ENCODE measurements at regions not wholly inside any gene's neighbourhood (a gene's known extent, or its start where the extent isn't known, plus 50 kb on each side); places are given as distances from the start of the nearest gene placed in this dataset.
A peak's percentile ranks its signal among the peaks of the same experiment; 100 is the strongest.
"Not testable (repeated sequence)": the region's sequence is repeated elsewhere in the genome, so short reads cannot be mapped to it uniquely, and the experiment has no call there.

GRCh38 chr12:87678453-87678852 lies 350.7 kb downstream of the C12orf50 start:
- DNase-seq (ENCODE audit: low read depth): no peak

DNA sequence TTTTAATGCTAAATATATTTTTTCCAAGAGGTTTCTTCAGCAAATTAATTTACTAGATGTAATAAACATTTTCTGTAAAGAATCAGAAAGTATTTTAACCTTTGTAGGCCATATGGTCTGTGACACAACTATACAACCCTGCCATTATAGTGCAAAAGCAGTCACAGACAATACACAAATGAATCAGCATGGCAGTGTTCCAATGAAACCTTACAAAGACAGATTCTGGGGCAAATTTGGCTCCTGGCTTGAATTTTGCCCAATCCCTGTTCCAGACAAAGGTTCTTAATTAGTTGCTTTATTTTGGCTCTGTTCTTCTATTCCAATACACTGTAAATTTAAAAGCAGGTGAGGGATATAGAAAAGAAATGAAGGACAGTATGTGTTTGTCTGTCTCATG lies 352.5 kb downstream of the C12orf50 start:
- no peak for DNase-seq (ENCODE audit: low read depth)

- no peak for DNase-seq (ENCODE audit: low read depth)
Observed at GRCh38 chr12:87671757-87672156, 357.4 kb downstream of the C12orf50 start.

GRCh38 chr12:87670448-87670847 lies 358.8 kb downstream of the C12orf50 start:
- no peak for DNase-seq (ENCODE audit: low read depth)

- DNase-seq (ENCODE audit: low read depth): no peak
Observed at GRCh38 chr12:87667378-87667777, 361.8 kb downstream of the C12orf50 start.

DNA sequence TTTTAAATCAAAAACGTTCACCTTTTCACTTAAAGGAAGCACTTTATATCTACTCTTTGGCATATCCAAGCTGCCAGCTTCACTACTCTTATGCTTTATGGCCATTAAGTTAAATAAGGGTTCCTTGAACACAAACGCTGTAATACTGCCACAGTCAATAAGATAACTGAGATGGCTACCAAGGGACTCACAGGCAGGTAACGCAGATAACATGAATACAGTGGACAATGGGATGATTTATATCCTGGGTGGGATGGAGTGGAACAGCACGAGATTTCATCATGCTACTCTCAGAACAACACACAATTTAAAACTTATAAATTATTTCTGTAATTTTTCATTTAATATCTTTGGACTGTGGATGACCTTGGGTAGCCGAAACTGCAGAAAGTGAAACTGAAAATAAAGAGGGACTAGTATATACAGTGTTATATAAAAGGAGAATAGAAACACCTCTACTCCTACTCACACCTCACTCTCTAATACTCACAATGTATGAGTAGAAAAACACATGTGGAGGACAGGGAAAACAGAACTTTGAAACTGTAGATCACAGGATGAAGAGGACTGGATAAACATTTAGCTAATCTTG lies 367.3 kb downstream of the C12orf50 start:
- DNase-seq (ENCODE audit: low read depth): no peak

DNA sequence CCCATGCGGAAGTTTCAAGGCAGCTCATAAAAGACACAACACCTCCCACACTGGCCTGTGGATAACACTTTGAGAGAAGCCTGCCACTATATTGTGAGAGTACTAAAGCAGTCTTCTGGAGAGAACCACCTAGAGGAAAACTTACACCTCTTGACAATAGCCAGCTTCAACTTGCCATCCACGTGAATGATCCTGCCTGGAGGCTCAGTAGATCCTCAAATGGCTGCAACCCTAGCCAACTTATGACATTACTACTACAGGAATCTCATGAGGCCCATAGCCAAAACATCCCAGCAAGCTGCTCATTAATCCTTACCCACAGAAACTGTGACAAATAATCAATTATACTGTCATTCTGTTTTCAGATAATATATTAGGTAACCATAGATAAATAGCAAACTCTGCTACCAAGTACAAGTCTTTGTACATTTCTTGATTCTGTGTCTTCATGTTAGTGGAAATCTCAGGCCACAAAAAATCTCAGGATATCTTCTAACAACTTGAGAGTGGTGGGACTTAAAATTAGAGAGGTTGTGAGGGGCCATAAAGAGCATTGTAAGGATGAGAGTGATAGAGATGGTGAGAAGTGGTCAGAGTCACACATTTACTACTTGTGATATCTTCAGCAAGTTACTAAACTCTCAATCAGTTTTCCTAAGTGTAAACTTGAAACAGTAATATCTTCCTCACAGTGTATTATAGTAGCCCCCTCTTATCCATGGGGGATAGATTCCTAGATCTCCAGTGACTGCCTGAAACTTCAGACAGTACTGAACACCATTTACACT lies 368.0 kb downstream of the C12orf50 start:
- DNase-seq (ENCODE audit: low read depth): no peak

DNA sequence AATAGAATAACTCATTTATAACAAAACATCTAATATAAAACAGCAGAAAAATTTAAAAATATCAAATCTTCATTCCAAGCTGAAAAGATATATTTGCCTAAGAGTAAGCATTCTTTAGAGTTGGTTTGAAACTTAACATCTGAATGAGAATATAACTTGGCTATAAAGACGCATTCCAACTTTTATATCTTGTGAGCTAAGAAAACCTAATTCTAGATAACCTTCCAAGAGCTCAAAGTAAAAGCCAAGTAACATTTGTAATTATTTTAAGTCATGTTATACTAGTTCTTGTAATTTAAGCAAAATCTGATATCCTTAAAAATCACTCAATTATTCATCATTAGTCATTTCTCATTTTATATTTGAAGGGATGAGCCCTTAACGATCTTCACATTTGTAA lies 368.9 kb downstream of the C12orf50 start:
- no peak for DNase-seq (ENCODE audit: low read depth)

DNA sequence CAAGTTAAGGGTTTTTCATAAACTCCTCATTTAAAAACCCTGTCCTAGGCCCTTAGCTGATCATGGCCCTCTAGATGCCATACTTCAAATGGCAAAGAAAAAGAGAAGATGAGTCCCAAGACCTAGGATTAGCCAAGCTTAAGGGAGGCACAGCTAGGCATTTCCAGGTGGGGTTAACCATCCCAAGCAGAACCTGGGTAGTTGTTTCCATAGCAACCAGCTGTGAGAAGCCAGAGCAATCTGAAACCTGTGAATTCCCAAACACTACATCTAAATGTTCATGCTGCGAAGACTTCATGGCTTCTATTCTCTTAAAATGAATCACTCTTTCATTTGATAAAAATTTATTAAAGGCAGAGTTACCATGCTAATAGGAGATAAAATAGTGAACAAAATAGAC lies 372.9 kb downstream of the C12orf50 start:
- no peak for DNase-seq (ENCODE audit: low read depth)

- DNase-seq (ENCODE audit: low read depth): no peak
Observed at GRCh38 chr12:87651670-87652425, 377.4 kb downstream of the C12orf50 start.

GRCh38 chr12:87642245-87642644 lies 387.0 kb downstream of the C12orf50 start:
- DNase-seq (ENCODE audit: low read depth): no peak

DNA sequence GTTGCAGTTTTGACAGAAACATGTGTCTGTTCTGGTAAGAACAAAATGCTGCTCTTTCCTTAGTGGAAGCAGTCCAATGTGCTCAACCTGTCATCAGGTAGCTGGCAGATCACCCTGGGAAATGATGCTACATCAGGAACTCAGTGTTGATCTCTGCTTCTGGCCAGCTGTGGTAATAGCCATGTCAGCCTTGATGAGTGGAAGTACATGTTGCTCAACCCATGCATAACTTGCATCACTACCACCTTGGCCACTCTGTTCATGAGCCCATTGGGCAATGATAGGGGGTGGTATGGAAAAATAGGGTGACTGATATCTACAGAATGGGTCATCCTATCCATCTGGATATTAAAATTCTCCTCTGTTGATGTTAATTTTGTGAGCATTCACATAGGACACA lies 411.0 kb downstream of the C12orf50 start:
- no peak for DNase-seq (ENCODE audit: low read depth)

GRCh38 chr12:87612996-87613395 lies 416.2 kb downstream of the C12orf50 start:
- DNase-seq (ENCODE audit: low read depth): peak; percentile 4

- no peak for DNase-seq (ENCODE audit: low read depth)
Observed at GRCh38 chr12:87608321-87608720, 420.9 kb downstream of the C12orf50 start.

GRCh38 chr12:87603727-87604126 lies 425.5 kb downstream of the C12orf50 start:
- DNase-seq (ENCODE audit: low read depth): no peak

GRCh38 chr12:87599459-87599858 lies 429.7 kb downstream of the C12orf50 start:
- no peak for DNase-seq (ENCODE audit: low read depth)

GRCh38 chr12:87597114-87597513 lies 432.1 kb downstream of the C12orf50 start:
- DNase-seq (ENCODE audit: low read depth): no peak

DNA sequence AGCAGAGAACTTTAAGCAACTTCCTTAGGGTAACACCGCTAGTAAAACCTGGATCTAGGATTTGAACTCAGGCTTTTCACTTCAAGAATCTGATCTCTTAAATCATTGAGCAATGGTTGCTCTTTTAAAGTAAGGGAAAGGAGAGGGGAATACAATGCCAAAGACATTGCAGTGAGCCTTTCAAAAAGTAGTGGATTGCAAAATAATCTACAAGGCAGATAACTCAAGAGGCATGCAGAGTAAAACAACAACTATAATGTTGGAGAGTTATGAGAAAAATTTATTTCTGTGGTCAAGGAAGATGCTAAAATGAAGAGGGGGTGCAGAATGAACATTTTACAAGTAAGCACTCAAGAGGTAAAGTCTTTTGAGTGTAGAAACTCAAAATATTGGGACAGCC lies 432.6 kb downstream of the C12orf50 start:
- no peak for DNase-seq (ENCODE audit: low read depth)

DNA sequence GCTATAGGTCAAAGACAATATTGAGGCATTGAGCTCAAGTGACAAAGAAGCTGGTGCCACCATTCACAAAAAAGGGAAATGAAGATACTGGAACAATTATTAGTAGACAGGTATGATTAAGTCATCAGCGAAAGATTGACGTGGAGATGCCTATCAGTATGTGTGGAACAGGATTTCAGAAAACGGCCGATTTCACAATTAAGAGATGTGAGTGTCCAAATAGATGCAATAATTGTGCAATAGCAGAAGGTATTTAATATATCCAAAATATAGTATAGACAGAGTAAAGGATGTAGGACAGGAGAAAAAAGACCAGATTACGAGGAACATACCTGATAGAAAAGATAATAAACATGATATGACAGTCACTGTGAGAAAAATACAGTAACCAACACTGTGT lies 433.1 kb downstream of the C12orf50 start:
- no peak for DNase-seq (ENCODE audit: low read depth)

DNA sequence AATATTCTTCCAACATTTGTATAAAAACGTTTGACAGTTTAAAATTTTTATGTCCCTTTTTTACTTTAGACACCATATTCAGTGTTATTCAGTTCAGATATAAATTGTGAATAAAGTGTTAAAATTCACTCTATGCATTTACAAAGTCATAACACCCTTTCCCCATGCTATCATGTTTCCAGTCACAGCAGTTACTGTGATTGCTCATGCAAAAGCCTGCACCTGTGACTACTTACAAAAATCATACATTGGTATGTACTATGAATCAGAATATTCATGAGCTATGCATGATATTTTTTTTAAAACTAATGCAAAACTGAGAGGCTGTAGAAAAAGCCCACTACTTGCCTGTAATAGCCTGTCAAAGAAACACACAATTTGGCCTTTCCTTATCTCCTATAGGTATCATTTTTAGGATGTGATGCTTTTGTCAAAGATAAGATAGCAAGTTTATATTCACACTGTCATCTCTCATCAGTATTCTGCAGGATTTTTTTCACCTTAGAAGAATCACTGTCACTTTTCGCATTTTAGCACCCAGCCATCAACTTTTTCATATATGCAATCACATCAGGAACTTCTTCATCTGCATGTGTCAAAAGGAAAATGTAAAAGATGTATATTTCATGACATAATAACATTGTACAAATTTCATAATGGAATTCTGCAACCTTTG lies 443.2 kb downstream of the C12orf50 start:
- no peak for DNase-seq (ENCODE audit: low read depth)

- DNase-seq (ENCODE audit: low read depth): not testable (repeated sequence)
Observed at GRCh38 chr12:87579091-87579490, 450.1 kb downstream of the C12orf50 start.

DNA sequence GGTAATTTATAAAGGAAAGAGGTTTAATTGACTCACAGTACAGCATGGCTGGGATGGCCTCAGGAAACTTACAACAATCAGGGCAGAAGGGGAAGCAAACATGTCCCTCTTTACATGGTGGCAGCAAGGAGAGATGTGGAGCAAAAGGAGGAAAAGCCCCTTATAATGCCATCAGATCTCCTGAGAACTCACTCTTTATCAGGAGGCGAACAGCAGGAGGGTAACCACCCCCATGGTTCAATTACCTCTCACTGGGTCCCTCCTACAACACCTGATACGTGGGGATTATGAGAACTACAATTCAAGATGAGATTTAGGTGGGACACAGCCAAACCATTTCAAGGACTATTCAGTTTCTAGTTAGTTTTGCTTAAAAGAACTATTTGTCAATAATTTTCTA lies 453.3 kb downstream of the C12orf50 start:
- DNase-seq (ENCODE audit: low read depth): no peak

DNA sequence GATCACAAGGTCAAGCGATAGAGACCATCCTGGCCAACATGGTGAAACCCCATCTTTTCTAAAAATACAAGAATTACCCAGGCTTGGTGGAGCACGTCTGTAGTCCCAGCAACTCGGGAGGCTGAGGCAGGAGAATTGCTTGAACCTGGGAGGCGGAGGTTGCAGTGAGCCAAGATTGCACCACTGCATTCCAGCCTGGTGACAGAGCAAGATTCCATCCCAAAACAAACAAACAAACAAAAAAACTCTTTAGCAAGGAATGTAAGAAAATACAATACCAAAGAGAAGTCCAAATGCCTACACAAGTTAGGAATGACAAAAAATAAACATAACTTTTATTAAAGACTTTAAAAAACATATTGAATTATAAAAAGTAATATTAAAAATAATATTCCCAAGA lies 462.3 kb downstream of the C12orf50 start:
- not testable (repeated sequence) for DNase-seq (ENCODE audit: low read depth)

Measured in CMK (cell line).